DOHH2 (cell line): ENCODE measurements at regions not wholly inside any gene's neighbourhood (a gene's known extent, or its start where the extent isn't known, plus 50 kb on each side); places are given as distances from the start of the nearest gene placed in this dataset.

ENCODE experiments used
- H3F3A ChIP-seq: fragments of 200-600 bp; sonication (generic), shearing (Covaris generic); 2 replicates; pipeline ENCODE4 v1.6.0; 2016; ENCODE audit warnings: antibody characterized with exemption, mild to moderate bottlenecking; ENCODE audit not compliant: control insufficient read depth, insufficient read depth
- H3K27ac ChIP-seq: fragments of 200-600 bp; sonication (generic); 2 replicates; pipeline ENCODE4 v1.5.1; 2014; ENCODE audit warnings: low read depth, mild to moderate bottlenecking, low read length, moderate library complexity
- H3K27me3 ChIP-seq: fragments of 200-600 bp; sonication (generic); 2 replicates; pipeline ENCODE4 v1.6.1; 2014; ENCODE audit warnings: mild to moderate bottlenecking, low read length, mixed read lengths; ENCODE audit not compliant: control insufficient read depth
- H3K36me3 ChIP-seq: fragments of 200-600 bp; sonication (generic); 2 replicates; pipeline ENCODE4 v1.6.1; 2014; ENCODE audit warnings: mild to moderate bottlenecking, low read length, moderate library complexity, mixed read lengths; ENCODE audit not compliant: control insufficient read depth
- H3K4me1 ChIP-seq: fragments of 200-600 bp; sonication (generic); 2 replicates; pipeline ENCODE4 v1.6.1; 2014; ENCODE audit warnings: mild to moderate bottlenecking, low read length, mixed read lengths; ENCODE audit not compliant: control insufficient read depth
- H3K4me2 ChIP-seq: fragments of 200-600 bp; sonication (generic); 2 replicates; pipeline ENCODE4 v1.6.0; 2014; ENCODE audit warnings: mild to moderate bottlenecking, low read length, moderate library complexity
- H3K4me3 ChIP-seq: fragments of 200-600 bp; sonication (generic); 2 replicates; pipeline ENCODE4 v1.5.1; 2014; ENCODE audit warnings: mild to moderate bottlenecking, low read length, mixed read lengths
- H3K79me2 ChIP-seq: fragments of 200-600 bp; sonication (generic); 2 replicates; pipeline ENCODE4 v1.6.1; 2014; ENCODE audit warnings: mild to moderate bottlenecking, low read length, mixed read lengths; ENCODE audit not compliant: control insufficient read depth
- H3K9me2 ChIP-seq: fragments of 200-600 bp; sonication (generic); replicated peaks from 2 replicates; pipeline ENCODE4 v1.6.1; 2014; ENCODE audit warnings: mild to moderate bottlenecking, low read length, mixed read lengths; ENCODE audit not compliant: control insufficient read depth
- H3K9me3 ChIP-seq: fragments of 200-600 bp; sonication (generic); 2 replicates; pipeline ENCODE4 v1.6.1; 2014; ENCODE audit warnings: antibody characterized with exemption, low read length, mixed read lengths; ENCODE audit not compliant: control insufficient read depth, insufficient read depth
- H4K20me1 ChIP-seq: fragments of 200-600 bp; sonication (generic); 2 replicates; pipeline ENCODE4 v1.6.0; 2014; ENCODE audit warnings: low read depth, mild to moderate bottlenecking, antibody characterized with exemption, low read length, moderate library complexity; ENCODE audit not compliant: control insufficient read depth, insufficient read depth
- EZH2phosphoT487 ChIP-seq: fragments of 200-600 bp; sonication (generic); IDR thresholded peaks from 2 replicates; pipeline ENCODE4 v1.6.1; 2017; ENCODE audit warnings: borderline replicate concordance, mild to moderate bottlenecking, antibody characterized with exemption, low read length, moderate library complexity, mixed read lengths
- TF ChIP-seq, protein P1 (sequence below): fragments of 200-600 bp; sonication (generic); IDR thresholded peaks from one replicate; pipeline ENCODE4 v1.5.1; 2014; ENCODE audit warnings: antibody characterized with exemption, mild to moderate bottlenecking, low read depth, low read length; ENCODE audit not compliant: poor library complexity, severe bottlenecking

DNA sequence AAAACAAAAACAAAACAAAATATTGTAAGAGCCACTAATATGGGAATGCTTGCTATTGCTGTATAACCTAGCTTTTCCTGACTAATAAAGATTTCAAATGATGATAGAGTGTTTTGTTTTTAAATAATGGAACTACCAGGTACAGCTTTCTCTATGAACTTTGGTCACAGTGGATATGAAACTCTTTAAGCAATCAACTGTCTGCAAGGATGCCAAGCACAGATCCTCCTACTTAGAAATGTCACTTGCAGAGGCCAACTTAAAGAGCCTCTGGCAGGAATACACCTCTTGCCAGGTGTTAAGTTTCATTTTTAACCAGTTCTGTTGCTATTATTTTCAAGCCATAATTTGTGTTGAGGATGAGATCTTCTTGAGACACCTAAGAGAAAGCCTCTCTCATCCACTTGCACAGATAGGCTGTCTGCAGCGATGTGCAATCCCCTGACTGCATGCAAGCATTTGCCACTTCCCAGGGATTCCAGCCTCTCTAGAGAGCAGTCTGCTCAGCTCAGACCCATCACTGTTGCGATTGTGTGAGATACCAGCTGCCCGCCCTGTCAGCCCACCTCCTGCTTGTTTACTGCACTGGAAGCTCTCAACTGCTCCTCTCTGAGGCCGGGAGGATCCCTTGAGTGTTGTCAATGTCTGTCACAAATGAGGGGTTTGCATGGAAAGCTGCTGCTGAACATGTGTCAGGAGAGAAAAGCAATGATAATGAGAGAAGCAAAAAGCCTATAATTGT is 86.1 kb upstream of the SCG2 start:
- Histone ChIP-seq H3K27me3 (no peaks in the 10 kb centered on the region; the same call in 1 of the 2 replicates), H3K4me1 (no peaks in the 10 kb centered on the region), H3K27ac (no peak overlapping the region), H3K9me2 (no peaks in the 10 kb centered on the region), H3K9me3 (no peaks in the 10 kb centered on the region), H3K4me2 (no peak overlapping the region), H3F3A (no peaks in the 10 kb centered on the region), H3K79me2 (no peaks in the 10 kb centered on the region), H3K36me3 (no peaks in the 10 kb centered on the region), H4K20me1 (no peaks in the 10 kb centered on the region), H3K4me3 (no peak overlapping the region)
- TF ChIP-seq, protein P1, sequence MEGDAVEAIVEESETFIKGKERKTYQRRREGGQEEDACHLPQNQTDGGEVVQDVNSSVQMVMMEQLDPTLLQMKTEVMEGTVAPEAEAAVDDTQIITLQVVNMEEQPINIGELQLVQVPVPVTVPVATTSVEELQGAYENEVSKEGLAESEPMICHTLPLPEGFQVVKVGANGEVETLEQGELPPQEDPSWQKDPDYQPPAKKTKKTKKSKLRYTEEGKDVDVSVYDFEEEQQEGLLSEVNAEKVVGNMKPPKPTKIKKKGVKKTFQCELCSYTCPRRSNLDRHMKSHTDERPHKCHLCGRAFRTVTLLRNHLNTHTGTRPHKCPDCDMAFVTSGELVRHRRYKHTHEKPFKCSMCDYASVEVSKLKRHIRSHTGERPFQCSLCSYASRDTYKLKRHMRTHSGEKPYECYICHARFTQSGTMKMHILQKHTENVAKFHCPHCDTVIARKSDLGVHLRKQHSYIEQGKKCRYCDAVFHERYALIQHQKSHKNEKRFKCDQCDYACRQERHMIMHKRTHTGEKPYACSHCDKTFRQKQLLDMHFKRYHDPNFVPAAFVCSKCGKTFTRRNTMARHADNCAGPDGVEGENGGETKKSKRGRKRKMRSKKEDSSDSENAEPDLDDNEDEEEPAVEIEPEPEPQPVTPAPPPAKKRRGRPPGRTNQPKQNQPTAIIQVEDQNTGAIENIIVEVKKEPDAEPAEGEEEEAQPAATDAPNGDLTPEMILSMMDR: no peak
- TF ChIP-seq EZH2phosphoT487: no peak

GRCh38 chr2:223681125-223681524 is 79.0 kb upstream of the SCG2 start:
- Histone ChIP-seq H4K20me1 (no peaks in the 10 kb centered on the region), H3F3A (no peaks in the 10 kb centered on the region), H3K9me2 (no peaks in the 10 kb centered on the region), H3K27ac (no peak overlapping the region), H3K9me3 (no peaks in the 10 kb centered on the region), H3K27me3 (no peaks in the 10 kb centered on the region), H3K4me2 (no peak overlapping the region), H3K36me3 (no peaks in the 10 kb centered on the region), H3K79me2 (no peaks in the 10 kb centered on the region), H3K4me1 (no peaks in the 10 kb centered on the region), H3K4me3 (no peak overlapping the region)
- TF ChIP-seq EZH2phosphoT487: no peak
- TF ChIP-seq, protein P1: no peak

- no peaks in the 10 kb centered on the region for H3K27me3 ChIP-seq
- no peaks in the 10 kb centered on the region for H3F3A ChIP-seq
- no peaks in the 10 kb centered on the region for H3K4me1 ChIP-seq
- no peak overlapping the region for H3K27ac ChIP-seq
- H3K36me3 ChIP-seq: no peaks in the 10 kb centered on the region
- H4K20me1 ChIP-seq: no peaks in the 10 kb centered on the region
- H3K9me2 ChIP-seq: no peaks in the 10 kb centered on the region
- no peaks in the 10 kb centered on the region for H3K79me2 ChIP-seq
- no peak overlapping the region for H3K4me2 ChIP-seq
- H3K9me3 ChIP-seq: no peaks in the 10 kb centered on the region
- TF ChIP-seq EZH2phosphoT487: no peak
- TF ChIP-seq, protein P1: no peak
- H3K4me3 ChIP-seq: no peak overlapping the region
Measured at GRCh38 chr2:223674998-223675609, 72.9 kb upstream of the SCG2 start.
